LoVo (cell line): ENCODE measurements at regions not wholly inside any gene's neighbourhood (a gene's known extent, or its start where the extent isn't known, plus 50 kb on each side); places are given as distances from the start of the nearest gene placed in this dataset.
A peak's percentile ranks its signal among the peaks of the same experiment; 100 is the strongest.
"Not testable (repeated sequence)": the region's sequence is repeated elsewhere in the genome, so short reads cannot be mapped to it uniquely, and the experiment has no call there.

Source experiments
- DNase-seq: peaks from one replicate; pipeline ENCODE4 v3.0.0-alpha.2; 2016; ENCODE audit warnings: low spot score

DNA sequence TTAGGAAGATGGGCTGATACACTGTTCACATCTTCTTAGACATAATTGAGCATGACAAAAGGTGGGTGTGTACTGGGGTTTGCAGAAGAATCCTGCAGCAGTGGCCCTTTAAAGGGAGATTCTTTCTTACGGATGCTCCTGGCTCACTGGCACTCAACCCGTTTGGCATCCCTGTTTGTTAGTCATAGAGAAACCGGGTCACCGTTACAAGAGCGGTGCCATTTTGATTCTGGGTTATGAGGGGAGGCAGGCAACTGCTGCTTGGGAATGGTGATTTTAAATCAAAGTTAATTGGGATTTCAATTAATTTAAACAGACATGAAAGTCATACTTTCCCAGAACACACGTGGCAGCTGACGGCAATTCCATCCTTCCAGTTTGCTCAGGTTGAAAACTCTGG lies 245.8 kb downstream of the AACS start:
- no peak for DNase-seq

DNA sequence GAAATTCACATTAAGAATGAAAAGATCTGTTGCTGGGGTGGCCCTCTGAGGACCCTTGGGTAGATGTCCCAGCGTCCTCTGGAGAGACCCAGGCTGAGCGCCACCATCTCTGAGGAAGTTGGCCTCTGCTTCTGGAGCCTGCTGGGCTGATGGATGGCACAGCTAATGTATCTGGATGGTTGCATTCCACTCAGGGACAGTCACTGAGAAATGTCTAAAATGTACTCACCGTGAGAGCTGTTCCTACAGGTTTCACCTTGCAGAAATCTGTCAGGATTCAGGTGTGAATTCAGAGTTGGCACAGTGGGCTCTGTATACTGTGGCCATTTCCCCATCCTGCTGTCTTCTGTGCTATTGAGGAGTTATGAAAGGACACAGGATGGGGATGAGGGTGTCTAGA lies 247.2 kb downstream of the AACS start:
- no peak for DNase-seq

DNA sequence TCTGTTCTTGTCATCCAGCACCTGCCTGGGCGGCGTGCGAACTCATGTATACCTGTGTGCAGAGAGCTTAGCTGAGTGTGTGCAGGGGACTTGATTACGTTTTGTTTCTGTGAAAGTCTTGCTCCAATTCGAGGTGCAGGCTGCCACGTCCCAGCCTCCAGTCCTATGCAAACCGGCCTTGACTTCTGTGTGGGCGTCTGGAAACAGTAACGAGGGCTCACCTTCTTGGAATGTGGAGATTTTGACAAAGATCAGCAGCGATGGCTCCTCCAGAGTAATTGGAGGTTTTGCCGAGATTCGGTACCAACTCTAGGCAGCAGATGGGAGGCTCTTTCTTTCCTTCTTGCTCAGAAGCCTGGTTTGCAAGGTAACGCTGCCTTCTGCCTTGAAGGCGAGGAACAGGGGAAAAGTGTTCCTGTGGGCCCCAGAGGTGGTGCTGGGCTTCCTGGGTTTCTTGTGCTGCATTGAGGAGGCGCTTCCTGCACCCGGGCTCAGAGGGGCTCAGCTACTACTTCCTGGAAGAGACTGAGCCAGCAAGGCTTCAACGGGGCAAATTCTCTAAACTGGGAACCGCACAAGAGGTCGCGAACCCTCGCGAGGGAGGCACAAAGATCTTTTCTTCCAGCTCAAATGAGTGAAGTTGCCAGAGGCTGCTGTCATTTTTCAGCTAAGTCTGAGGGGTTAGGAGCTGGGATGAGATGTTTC lies 249.0 kb downstream of the AACS start:
- no peak for DNase-seq

DNA sequence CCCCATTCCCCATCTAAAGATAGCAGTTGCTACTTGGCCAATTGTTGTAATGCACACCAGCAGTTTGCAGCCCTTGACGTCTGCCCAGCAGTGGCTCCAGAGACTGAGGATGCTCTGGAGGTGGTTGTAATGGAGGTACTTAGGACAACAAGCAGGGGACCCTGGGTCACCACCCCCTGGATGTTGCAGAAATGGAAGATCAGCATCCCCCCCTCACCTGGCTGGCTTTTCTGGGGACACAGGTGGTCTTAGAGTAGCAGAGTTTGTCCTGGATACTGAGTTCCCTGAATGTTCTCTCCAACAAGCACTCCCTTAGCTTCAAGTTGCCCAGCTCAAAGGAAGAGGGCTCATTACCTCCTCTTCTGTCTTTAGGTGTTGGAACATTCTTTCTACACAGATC lies 250.5 kb downstream of the AACS start:
- DNase-seq = no peak

DNA sequence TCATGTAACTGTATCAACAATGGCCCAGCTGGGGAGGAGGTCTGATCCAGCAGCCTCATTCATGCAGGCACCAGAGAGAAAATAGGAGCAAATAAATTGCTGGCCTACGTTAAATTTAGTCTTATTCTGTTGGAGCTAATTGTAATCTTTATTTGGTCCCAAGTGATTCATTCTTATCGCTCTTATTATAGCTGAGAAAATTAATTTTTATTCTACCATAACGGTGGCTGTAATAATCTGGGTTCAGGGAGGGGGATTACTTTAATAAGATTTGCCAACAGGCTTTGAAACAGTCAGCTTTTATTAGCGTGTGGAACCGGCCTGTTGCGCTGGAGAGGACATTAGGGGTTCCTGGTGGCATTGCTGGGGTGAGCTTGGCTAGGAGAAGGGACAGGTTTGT lies 254.9 kb downstream of the AACS start:
- DNase-seq = no peak

DNA sequence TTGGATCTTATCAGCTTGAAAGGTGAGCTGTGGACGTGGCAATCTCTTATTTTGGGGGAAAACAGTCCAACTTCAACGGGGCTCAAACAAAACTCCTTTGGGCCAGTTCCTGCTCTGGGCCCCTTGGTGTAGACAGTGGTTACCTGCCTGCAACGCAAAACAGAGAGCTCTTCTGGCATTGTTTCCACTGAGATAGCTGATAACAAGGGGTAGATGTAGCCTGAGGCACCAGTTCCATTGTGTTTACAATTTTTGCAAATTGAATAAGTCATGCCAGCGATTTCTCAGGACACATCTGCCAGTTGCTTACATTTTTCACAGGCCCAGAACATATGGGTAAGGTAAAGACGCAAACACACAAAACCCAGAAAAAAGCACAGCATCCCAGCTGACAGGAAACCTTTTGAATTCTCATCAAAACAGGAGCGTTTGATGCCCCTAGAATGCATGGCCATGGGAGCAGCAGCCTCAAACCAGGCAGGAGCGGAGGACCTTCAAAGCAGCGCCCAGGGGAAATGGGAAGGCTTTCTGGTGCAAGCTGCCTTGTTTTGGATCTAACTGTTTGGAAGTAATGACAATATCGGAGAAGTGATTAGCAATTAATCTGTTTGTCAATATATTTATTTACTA lies 259.7 kb downstream of the AACS start:
- no peak for DNase-seq

DNA sequence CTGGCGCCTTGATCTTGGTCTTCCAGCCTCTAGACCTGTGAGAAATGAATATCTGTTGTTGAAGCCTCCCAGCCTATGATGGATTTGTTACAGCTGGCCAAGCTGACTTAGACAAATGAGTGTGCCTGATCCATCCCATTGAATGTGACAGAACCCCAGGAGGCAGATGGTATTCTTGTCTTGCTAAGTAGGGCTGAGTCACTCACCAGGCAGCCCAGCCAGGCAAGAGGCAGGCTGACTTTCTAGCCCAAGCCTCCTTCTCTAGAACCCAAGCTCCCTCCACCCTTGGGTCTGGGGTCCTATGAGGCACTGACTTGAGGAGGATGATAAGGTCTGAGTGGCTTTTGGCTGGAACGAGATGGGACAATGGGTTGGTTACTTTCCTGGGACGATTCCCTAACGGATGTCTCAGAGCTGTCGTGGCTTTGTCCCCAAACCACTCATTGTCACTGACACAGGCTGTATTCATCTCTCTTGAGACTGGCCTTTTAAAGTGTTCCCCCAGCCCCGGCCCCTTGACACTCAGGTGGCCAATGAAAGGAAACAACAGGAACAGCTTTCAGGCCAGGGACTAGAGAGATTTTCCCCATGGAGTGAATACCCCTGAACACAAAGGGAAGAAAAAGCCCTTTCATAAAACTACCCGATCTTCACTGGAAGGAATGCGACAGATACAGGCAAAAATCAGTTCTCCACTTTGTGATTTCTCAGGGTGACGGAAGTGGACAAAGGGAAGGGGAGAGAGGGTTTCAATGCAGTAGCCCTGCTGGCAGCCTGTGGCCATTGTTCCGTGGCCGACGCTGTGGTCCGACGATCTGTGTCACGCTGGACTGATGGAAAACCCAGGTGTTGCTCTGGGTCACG lies 264.2 kb downstream of the AACS start:
- no peak for DNase-seq

DNA sequence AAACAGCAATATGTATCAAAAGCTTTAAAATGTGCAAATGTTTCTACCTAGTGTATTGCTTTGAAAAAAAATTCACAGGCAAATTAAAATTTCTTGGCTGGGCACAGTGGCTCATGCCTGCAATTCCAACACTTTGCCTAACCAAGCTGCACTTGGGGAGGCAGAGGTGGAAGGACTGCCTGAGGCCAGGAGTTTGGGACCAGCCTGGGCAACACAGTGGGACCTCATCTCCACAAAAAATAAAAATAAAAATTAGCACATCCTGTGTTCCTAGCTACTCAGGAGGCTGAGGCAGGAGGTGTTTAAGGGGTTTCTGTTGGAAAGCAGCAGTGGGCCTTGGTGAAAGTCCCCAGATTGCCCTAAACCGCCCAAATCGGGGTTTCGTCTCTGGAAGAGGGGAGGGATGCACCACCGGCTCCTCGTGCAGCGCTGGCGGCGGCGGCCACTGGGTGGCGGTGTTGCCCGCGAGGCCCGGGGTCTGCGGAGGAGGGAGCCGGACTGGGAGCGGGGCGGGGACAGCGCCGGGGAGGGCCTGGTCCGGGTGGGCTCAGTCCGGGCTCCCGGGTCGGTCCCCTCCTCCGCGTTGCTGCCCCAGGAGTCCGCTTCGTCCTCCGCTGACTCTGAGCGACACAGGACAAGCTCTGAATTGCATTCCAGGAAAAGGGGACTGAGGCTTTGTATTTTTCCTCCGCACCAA lies 265.6 kb downstream of the AACS start:
- peak; percentile 58 for DNase-seq

DNA sequence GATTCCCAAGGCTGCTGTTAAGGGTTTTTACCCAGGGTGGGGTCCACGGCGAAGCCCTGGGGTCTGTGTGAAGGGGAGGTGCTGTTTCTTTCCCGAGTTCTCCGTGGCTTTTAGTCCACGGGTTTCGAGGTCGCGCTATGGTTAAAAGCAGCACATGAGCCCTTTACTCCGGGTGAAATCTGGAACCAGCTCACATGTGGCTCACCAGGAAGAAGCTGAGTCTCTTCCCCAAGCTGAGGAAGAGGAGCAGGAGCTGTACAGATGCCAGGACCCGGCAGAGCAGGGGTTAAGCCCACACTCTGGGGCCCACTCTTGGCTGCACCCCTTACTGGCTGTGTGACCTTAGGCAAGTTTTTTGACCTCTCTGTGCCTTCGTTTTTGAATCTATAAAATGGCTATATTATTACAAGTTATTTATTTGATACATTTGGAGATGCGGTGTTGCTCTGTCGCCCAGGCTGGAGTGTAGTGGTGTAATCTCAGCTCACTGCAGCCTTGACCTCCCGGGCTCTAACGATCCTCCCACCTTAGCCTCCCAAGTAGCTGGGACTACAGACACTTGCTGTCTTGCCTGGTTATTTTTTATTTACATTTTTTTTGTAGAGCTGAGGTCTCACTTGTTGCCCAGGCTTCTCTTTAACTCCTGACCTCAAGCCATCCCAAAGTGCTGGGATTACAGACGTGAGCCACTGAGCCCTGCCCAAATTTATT lies 266.3 kb downstream of the AACS start:
- DNase-seq = no peak

DNA sequence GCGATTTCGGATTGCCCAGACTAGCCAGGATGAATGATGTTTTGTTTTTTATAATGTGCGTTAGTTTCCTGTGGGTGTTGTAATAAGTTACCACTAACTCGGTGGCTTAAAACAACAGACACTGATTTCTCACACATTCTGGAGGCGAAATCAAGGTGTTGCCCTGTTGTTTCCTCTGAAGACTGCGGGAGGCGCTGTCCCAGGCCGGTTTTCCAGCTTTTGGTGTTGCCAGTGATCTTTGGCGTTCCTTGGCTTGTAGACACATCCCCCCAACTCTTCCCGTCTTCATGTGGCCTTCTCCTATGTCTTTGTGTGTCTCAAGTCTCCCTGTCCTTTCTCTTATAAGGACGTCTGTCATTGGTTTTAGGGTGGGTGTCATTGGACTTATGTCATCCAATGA lies 267.7 kb downstream of the AACS start:
- no peak for DNase-seq

DNA sequence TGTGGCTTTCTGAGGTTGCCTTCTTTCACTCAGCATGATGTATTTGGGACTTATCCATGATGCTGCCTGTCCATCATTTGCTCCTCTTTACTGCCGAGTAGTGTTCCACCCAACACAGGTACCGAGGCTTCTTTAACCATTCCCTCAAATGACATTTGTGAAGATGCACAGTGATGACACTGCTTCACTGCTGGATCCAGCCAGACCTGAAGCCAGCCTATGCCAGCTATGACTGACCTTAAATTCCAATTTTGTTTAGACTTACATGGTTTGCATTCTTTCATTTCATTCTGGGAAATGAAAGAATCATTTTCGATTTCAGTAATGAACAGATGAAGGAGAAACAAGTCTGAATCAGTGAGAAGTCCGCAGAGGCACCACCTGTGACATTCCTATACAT lies 271.0 kb downstream of the AACS start:
- no peak for DNase-seq

DNA sequence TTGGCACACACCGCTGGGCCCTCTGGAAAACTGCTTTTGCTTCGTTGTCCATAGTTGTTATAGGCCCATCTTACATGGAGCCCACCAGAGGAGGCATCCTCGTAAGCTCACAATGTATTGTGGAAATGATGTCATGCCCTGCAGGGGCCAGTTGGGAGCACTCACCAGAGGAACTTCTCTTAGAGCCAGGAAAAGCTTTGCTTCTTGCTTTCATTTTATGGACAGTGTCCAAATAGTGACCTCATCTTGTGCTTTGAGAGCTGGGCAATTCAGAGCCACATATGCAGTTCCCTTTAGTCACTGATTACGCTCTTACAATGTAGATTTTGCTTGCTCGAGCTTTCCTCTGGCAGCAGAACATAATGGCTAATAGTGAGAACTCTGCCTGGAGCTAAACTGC lies 275.6 kb downstream of the AACS start:
- DNase-seq = no peak

DNA sequence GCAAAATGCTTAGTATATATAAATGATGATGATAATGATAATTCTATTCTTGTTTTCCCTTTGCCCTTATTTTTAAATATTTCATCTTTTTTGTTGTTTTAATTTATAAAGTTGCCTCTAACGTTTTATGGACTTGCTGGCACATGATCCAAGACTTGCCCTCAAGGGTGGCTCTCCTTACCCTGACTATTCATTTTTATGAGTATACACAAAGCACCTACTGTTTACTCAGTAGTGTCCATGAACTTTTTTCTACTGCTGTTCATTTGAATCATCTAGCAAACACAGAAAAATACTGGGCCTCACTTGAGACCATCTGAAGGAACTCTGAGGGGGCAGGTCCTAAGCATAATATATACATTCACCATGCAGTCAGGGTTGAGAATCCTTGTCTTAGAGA lies 276.2 kb downstream of the AACS start:
- DNase-seq = no peak

DNA sequence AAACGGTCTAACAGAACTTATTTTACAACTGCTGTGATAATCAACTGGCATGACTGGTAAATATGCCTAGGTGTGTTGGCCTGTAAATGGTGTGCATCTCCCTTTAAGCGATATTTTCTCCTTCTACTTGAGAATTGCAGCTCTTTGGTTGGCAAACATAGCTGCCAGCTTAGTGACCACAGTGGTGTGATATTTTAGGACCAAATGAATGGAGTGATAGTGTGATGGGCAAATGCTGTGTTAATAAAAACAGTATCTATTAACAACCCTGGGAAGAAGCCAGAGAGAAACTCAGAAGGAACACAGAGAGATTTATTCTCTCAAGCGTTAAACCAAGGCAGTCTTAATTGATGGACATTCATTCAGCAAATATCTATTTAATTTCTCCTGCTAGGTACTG lies 278.4 kb downstream of the AACS start:
- DNase-seq = no peak

DNA sequence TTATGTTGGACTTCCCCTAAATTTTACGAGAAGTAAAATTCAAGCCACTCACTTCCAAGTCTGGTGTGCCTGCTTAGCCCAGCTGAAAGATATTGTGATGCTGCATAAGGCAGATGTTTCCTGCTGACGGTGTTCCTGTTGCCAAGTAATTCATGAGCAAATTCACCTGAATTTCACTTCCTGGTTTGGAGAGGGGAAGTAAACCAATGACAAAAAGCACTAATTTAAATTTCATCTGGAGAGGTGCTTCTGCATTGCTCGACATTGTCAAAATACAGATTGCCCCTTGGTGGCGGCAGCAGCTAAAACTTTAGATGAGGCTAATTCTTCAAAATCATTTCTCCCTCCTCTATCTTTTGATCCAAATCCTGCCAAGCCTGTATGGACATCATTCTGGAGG lies 281.1 kb downstream of the AACS start:
- no peak for DNase-seq

DNA sequence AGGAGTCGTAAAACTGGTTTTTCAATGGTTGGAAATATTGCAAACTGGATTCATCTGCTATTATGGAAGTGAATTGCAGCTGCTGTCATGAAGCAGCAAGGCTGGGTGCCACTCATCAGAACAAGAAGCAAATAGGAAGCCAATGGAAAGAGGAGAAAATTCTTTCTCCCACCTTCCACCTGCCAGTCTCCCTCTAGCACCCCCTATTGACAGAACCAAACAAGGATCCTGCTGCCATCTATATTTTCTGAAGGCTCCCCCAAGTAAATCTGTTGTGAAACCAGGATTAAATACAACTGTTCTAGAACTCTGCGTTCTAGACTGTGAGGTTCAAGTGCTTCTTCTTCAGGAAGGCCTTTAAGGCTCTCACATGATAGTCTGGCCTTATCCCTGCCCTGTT lies 286.6 kb downstream of the AACS start:
- DNase-seq = no peak

DNA sequence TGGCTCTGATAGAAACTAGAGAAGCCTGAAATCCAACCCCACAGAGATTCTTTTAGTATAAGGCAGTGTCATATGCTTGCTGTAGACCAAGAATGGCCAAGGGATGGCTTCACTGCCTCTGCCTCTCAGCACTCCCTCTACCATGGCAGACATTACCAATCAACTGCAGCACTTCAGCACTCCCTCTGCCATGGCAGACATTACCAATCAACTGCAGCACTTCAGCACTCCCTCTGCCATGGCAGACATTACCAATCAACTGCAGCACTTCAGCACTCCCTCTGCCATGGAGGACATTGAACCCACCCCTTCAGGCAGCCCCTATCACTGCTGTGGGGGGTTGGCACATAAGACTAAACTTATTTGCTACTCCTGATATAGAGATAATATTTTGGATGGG lies 287.8 kb downstream of the AACS start:
- DNase-seq = not testable (repeated sequence)

DNA sequence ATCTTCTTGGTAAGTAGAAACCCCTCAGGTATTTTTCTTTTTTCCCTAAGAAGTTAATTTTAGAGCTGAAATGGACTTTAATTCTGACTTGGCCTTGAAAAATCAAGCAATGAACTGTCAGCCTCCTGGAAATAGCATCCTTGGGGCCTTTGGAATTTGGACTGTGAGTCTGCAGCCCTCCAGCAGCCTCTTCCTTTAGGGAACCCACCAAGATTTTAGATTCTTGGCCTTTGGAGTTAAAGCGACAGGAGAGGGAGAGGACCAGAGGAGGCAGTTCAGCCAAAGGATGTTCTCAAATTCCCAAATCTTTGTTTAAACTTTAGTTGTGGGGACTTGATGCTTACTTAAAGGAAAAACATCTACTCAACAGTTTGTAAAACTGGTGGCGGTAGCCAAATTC lies 288.6 kb downstream of the AACS start:
- no peak for DNase-seq

DNA sequence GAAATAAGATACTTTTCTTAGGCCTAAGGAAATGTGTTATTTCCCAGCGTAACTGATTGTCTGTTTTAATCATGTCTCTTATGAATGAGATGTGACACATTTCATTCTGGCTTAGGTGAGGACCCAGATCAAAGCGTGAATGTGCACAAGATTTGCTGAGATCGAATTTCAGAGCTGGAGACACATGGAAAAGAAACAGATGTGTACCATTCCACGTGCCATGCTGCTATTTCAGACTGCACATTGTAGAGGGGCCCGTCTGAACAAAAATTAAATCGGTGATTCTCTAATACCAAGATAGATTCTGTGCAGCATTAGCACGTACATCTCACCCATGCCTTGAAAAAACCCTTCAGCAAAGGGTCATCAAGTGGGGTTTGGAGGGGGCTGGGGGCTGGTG lies 290.4 kb downstream of the AACS start:
- no peak for DNase-seq

DNA sequence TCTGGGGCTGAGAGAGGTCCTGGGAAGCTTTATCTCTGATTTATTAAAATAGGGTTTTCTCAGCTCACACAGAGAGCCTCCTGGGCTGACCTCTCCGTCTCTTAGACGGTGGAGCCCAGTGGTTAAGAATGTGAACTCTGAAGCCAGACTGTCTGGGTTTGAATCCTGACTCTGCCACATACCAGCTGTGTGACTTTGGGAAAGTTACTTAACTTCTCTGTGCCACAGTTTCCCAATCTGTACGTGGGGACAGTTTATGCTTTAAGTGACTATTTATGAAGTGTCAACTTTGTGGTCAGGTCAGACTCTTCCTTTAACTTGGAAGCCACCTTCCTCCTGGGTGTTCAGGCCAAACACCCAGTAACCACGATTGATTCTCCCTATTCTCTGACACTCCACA lies 290.9 kb downstream of the AACS start:
- no peak for DNase-seq

DNA sequence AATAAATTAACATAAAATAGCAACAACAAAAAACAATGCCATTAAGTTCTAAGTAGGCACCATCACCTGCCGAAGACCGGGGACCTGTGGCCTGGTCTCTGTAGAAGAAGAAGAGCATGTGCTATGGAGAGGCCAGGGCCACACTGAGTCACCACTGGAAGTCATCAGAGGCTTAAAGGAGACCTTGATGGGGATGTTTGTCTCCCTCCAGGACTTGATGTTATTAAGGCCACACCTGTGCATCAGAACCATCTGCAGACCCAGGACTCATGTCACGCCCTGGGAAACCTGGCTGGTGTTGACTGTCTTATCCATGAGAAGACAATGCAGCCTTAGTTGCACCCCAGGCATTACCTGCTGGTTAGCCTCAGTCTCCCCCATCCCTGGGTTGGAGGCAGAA lies 292.3 kb downstream of the AACS start:
- DNase-seq = no peak

DNA sequence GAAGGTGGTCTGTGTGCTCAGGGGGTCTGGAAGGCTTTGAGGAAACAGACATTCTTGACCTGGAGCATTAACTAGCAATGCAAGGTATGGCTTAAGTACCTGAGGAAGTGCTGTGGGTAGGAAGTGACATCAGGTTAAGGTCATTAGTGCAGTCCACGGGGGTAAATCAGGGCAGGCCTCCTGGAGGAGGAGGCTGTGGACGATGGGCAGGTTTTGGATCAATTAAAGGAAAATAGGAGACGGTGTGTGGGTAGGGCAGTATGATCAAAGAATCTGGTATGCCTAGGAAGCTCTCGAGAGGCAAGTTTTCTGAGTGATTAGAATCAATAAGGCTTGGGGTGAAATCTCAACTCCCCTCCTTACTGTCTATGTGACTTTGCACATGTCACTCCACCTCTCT lies 295.3 kb downstream of the AACS start:
- DNase-seq = no peak
